K562 (cell line): ENCODE measurements at regions not wholly inside any gene's neighbourhood (a gene's known extent, or its start where the extent isn't known, plus 50 kb on each side); places are given as distances from the start of the nearest gene placed in this dataset.
A peak's percentile ranks its signal among the peaks of the same experiment; 100 is the strongest.

Experiments used
- ADNP ChIP-seq: fragments of 200-800 bp; sonication (Bioruptor generic); IDR thresholded peaks from 2 replicates; pipeline ENCODE4 v1.6.1; 2016; ENCODE audit warnings: missing genetic modification characterization, missing compliant biosample characterization
- E2F6 ChIP-seq, 2 experiments: IDR thresholded peaks; 2 replicates each; pipeline ENCODE4 v1.6.1; 2011; ENCODE audit warnings: borderline replicate concordance in 1 of 2, control low read depth in 1 of 2, low read depth in 1 of 2, low read length in 1 of 2, mild to moderate bottlenecking in 1 of 2, mixed read lengths in 1 of 2, moderate library complexity in 1 of 2; ENCODE audit not compliant: insufficient read depth in 1 of 2, insufficient read length in 1 of 2, poor library complexity in 1 of 2, severe bottlenecking in 1 of 2; ENCODE audit errors: extremely low read depth in 1 of 2
- ELF2 ChIP-seq: fragments of 250-450 bp; sonication (Bioruptor Pico); IDR thresholded peaks from 2 replicates; pipeline ENCODE4 v1.5.0; 2021; ENCODE audit warnings: mild to moderate bottlenecking
- ETS2 ChIP-seq: IDR thresholded peaks from 2 replicates; pipeline ENCODE4 v1.6.1; 2016; ENCODE audit warnings: borderline replicate concordance, missing genetic modification characterization, mild to moderate bottlenecking, moderate library complexity, missing compliant biosample characterization; ENCODE audit not compliant: poor library complexity, severe bottlenecking
- FOXJ3 ChIP-seq: sonication (generic); formaldehyde crosslinking; IDR thresholded peaks from 2 replicates; pipeline ENCODE4 v1.4.0; 2020; ENCODE audit warnings: mild to moderate bottlenecking, missing genetic modification reagents
- POLR2G ChIP-seq: fragments of 200-400 bp; formaldehyde crosslinking; IDR thresholded peaks from 2 replicates; pipeline ENCODE4 v1.6.1; 2017; ENCODE audit warnings: low read depth, mild to moderate bottlenecking, antibody characterized with exemption, low read length, moderate library complexity
- RBM14 ChIP-seq: fragments of 200-400 bp; formaldehyde crosslinking; IDR thresholded peaks from 2 replicates; pipeline ENCODE4 v1.6.1; 2018; ENCODE audit warnings: low read depth, mild to moderate bottlenecking, low read length, moderate library complexity, borderline replicate concordance; ENCODE audit not compliant: insufficient read depth
- RBM25 ChIP-seq: fragments of 200-400 bp; formaldehyde crosslinking; IDR thresholded peaks from 2 replicates; pipeline ENCODE4 v1.6.1; 2018; ENCODE audit warnings: low read length, low read depth, moderate library complexity; ENCODE audit not compliant: severe bottlenecking
- RFX5 ChIP-seq: IDR thresholded peaks from 2 replicates; pipeline ENCODE4 v1.6.1; 2011; ENCODE audit warnings: low read depth, mild to moderate bottlenecking, improper control_type of control experiment, low read length
- SMAD3 ChIP-seq: fragments of 450-650 bp; formaldehyde crosslinking; conservative IDR thresholded peaks from 2 replicates; pipeline ENCODE4 v1.4.0; 2020; ENCODE audit warnings: mild to moderate bottlenecking
- ZFP36 ChIP-seq: fragments of 150-350 bp; IDR thresholded peaks from 2 replicates; pipeline ENCODE4 v1.6.1; 2018; ENCODE audit warnings: low read length, low read depth; ENCODE audit not compliant: partially characterized antibody
- ZKSCAN1 ChIP-seq: fragments of 150-350 bp; IDR thresholded peaks from 2 replicates; pipeline ENCODE4 v1.6.1; 2016; ENCODE audit warnings: low read depth, low read length
- ZNF23 ChIP-seq: fragments of 250-450 bp; sonication (Bioruptor Pico); IDR thresholded peaks from 2 replicates; pipeline ENCODE4 v1.4.0; 2020; ENCODE audit warnings: mild to moderate bottlenecking

GRCh38 chr20:17874271-17875105, 94.1 kb downstream of the SNX5 start (continued):
- TF ChIP-seq RBM14 (no peak), RFX5 (no peak), E2F6 (IDR thresholded peaks at IDR 0.05; ENCODE audit: borderline replicate concordance in 1 of 2, extremely low read depth in 1 of 2, insufficient read depth in 1 of 2, insufficient read length in 1 of 2, low read depth in 1 of 2, low read length in 1 of 2, poor library complexity in 1 of 2, severe bottlenecking in 1 of 2) (no peak), FOXJ3 (no peak), ELF2 (CRISPR knock-in tag) (no peak), ZFP36 (peak; percentile 13), ADNP (tag) (peak; percentile 42; the same call in 1 of the 2 replicates), POLR2G (no peak), ETS2 (tag) (no peak), ZNF23 (CRISPR knock-in tag) (no peak), ZKSCAN1 (no peak), SMAD3 (no peak), RBM25 (peak; percentile 65)
